HEK293 (cell line): ENCODE measurements at regions not wholly inside any gene's neighbourhood (a gene's known extent, or its start where the extent isn't known, plus 50 kb on each side); places are given as distances from the start of the nearest gene placed in this dataset.

Experiments
- CTCF ChIA-PET: fragments of 350-600 bp; formaldehyde crosslinking; extraction: SDS; loops from one replicate; lab custom pipeline; 2021; ENCODE audit warnings: antibody characterized with exemption; lab: Yijun Ruan, JAX
- POLR2A ChIA-PET: fragments of 300-600 bp; formaldehyde crosslinking; extraction: SDS; loops from one replicate; lab custom pipeline; 2020; ENCODE audit warnings: antibody characterized with exemption, inconsistent platforms; lab: Yijun Ruan, JAX
- H3K27ac ChIP-seq: fragments of 200-500 bp; sonication (Bioruptor generic); 2 replicates; pipeline ENCODE4 v1.5.1; 2014; ENCODE audit warnings: low read depth, low read length, control low read depth, inconsistent platforms; ENCODE audit errors: extremely low read depth
- H3K36me3 ChIP-seq, 2 experiments: fragments of 200-500 bp in 1 of 2; sonication (Bioruptor generic) in 1 of 2; 1 replicate in 1 of 2; 2 replicates in 1 of 2; pipeline ENCODE4 v1.5.1; 2014 to 2017; ENCODE audit warnings: inconsistent platforms in 2 of 2, low read length in 2 of 2; ENCODE audit not compliant: control insufficient read depth in 2 of 2, insufficient read depth in 1 of 2
- H3K4me1 ChIP-seq: fragments of 200-500 bp; sonication (Bioruptor generic); 2 replicates; pipeline ENCODE4 v1.5.1; 2014; ENCODE audit warnings: mild to moderate bottlenecking, low read length, inconsistent platforms; ENCODE audit not compliant: control insufficient read depth, insufficient read depth
- H3K4me3 ChIP-seq: 2 replicates; pipeline ENCODE4 v1.5.1; 2011; ENCODE audit warnings: low read depth, mild to moderate bottlenecking, control low read depth, low read length, moderate library complexity
- H3K9me3 ChIP-seq: fragments of 200-500 bp; sonication (Bioruptor generic); 2 replicates; pipeline ENCODE4 v1.5.1; 2014; ENCODE audit warnings: low read depth, low read length, inconsistent platforms; ENCODE audit not compliant: control insufficient read depth, insufficient read depth
- GLI4 ChIP-seq: fragments of 450-650 bp; formaldehyde crosslinking; IDR thresholded peaks from 2 replicates; pipeline ENCODE4 v1.5.1; 2016; ENCODE audit warnings: missing biosample characterization, missing genetic modification characterization
- KLF10 ChIP-seq: fragments of 450-650 bp; IDR thresholded peaks from 2 replicates; pipeline ENCODE4 v1.5.1; 2018; ENCODE audit warnings: missing biosample characterization, mild to moderate bottlenecking, missing genetic modification characterization
- KLF7 ChIP-seq: fragments of 450-650 bp; formaldehyde crosslinking; IDR thresholded peaks from 2 replicates; pipeline ENCODE4 v1.5.1; 2016; ENCODE audit warnings: missing biosample characterization, missing genetic modification characterization, borderline replicate concordance
- MEIS1 ChIP-seq: sonication (generic); formaldehyde crosslinking; IDR thresholded peaks from 2 replicates; pipeline ENCODE4 v1.8.1; 2022; ENCODE audit warnings: missing genetic modification reagents, mild to moderate bottlenecking, borderline replicate concordance
- REPIN1 ChIP-seq: fragments of 450-650 bp; formaldehyde crosslinking; IDR thresholded peaks from 2 replicates; pipeline ENCODE4 v1.5.1; 2017; ENCODE audit warnings: missing biosample characterization, missing genetic modification characterization, low read depth
- REST ChIP-seq: fragments of 450-650 bp; formaldehyde crosslinking; IDR thresholded peaks from 2 replicates; pipeline ENCODE4 v1.5.1; 2016; ENCODE audit warnings: missing biosample characterization, missing genetic modification characterization
- SP2 ChIP-seq: fragments of 450-650 bp; formaldehyde crosslinking; IDR thresholded peaks from 2 replicates; pipeline ENCODE4 v1.5.1; 2016; ENCODE audit warnings: missing biosample characterization, missing genetic modification characterization
- ZBTB26 ChIP-seq: fragments of 450-650 bp; formaldehyde crosslinking; optimal IDR thresholded peaks from 2 replicates; pipeline ENCODE3; 2016; ENCODE audit warnings: missing biosample characterization, mild to moderate bottlenecking, missing genetic modification characterization
- ZNF114 ChIP-seq: fragments of 450-650 bp; formaldehyde crosslinking; IDR thresholded peaks from 2 replicates; pipeline ENCODE4 v1.5.0; 2017; ENCODE audit warnings: missing biosample characterization, missing genetic modification characterization
- ZNF239 ChIP-seq: fragments of 450-650 bp; formaldehyde crosslinking; IDR thresholded peaks from 2 replicates; pipeline ENCODE4 v1.5.1; 2016; ENCODE audit warnings: missing biosample characterization, missing genetic modification characterization
- ZNF24 ChIP-seq: fragments of 450-650 bp; formaldehyde crosslinking; IDR thresholded peaks from 2 replicates; pipeline ENCODE4 v1.5.1; 2016; ENCODE audit warnings: missing biosample characterization, missing genetic modification characterization
- ZNF350 ChIP-seq: fragments of 450-650 bp; formaldehyde crosslinking; IDR thresholded peaks from 2 replicates; pipeline ENCODE4 v1.5.0; 2017; ENCODE audit warnings: missing biosample characterization, mild to moderate bottlenecking, missing genetic modification characterization
- ZNF362 ChIP-seq: fragments of 450-650 bp; formaldehyde crosslinking; IDR thresholded peaks from 2 replicates; pipeline ENCODE4 v1.5.1; 2016; ENCODE audit warnings: missing biosample characterization, missing genetic modification characterization
- ZNF433 ChIP-seq: fragments of 450-650 bp; formaldehyde crosslinking; IDR thresholded peaks from 2 replicates; pipeline ENCODE4 v1.5.1; 2016; ENCODE audit warnings: missing biosample characterization, missing genetic modification characterization, low read depth
- ZNF548 ChIP-seq: fragments of 450-650 bp; formaldehyde crosslinking; IDR thresholded peaks from 2 replicates; pipeline ENCODE4 v1.5.1; 2016; ENCODE audit warnings: missing biosample characterization, missing genetic modification characterization
- ZNF654 ChIP-seq: fragments of 450-650 bp; formaldehyde crosslinking; IDR thresholded peaks from 2 replicates; pipeline ENCODE4 v1.5.1; 2016; ENCODE audit warnings: low read depth, missing biosample characterization, missing genetic modification characterization
- ZNF660 ChIP-seq: fragments of 450-650 bp; IDR thresholded peaks from 2 replicates; pipeline ENCODE4 v1.5.1; 2018; ENCODE audit warnings: missing biosample characterization, mild to moderate bottlenecking, missing genetic modification characterization
- ZNF664 ChIP-seq: fragments of 450-650 bp; formaldehyde crosslinking; IDR thresholded peaks from 2 replicates; pipeline ENCODE4 v1.5.1; 2016; ENCODE audit warnings: missing biosample characterization, missing genetic modification characterization
- ZNF785 ChIP-seq: fragments of 450-650 bp; formaldehyde crosslinking; IDR thresholded peaks from 2 replicates; pipeline ENCODE4 v1.5.1; 2016; ENCODE audit warnings: missing biosample characterization, missing genetic modification characterization
- ZSCAN23 ChIP-seq: fragments of 450-650 bp; formaldehyde crosslinking; IDR thresholded peaks from 2 replicates; pipeline ENCODE4 v1.5.1; 2016; ENCODE audit warnings: missing biosample characterization, missing genetic modification characterization
- ZSCAN4 ChIP-seq: fragments of 450-650 bp; formaldehyde crosslinking; IDR thresholded peaks from 2 replicates; pipeline ENCODE4 v1.5.1; 2017; ENCODE audit warnings: missing biosample characterization, missing genetic modification characterization

- H3K4me1 ChIP-seq = no peaks in the 10 kb centered on the region
- H3K9me3 ChIP-seq = no peaks in the 10 kb centered on the region
- no peaks in the 10 kb centered on the region for H3K36me3 ChIP-seq
- H3K4me3 ChIP-seq = no peak overlapping the region
- TF ChIP-seq REPIN1 (tag by site-specific recombination) = no peak
- no peak for TF ChIP-seq ZNF350 (tag by site-specific recombination)
- no peak for TF ChIP-seq ZNF114
- TF ChIP-seq ZNF785 (tag by site-specific recombination) = no peak
- TF ChIP-seq ZNF548 = no peak
- TF ChIP-seq ZSCAN4 = no peak
- TF ChIP-seq ZNF654 (tag by site-specific recombination) = no peak
- TF ChIP-seq ZNF362 (tag by site-specific recombination) = no peak
- TF ChIP-seq SP2 (tag by site-specific recombination) = no peak
- TF ChIP-seq ZNF239 (tag by site-specific recombination) = no peak
- no peak for TF ChIP-seq MEIS1 (CRISPR knock-in tag)
- no peak for TF ChIP-seq REST (tag by site-specific recombination)
- TF ChIP-seq ZNF664 (tag by site-specific recombination) = no peak
- no peak for TF ChIP-seq KLF7 (tag by site-specific recombination)
- no peak overlapping the region for H3K27ac ChIP-seq
- CTCF ChIA-PET = interaction anchor here (0.9 kb wide), 1 partner anchor 10 kb away, joined by 3 read pairs; no protein-coding TSS in a partner anchor
- POLR2A ChIA-PET = no interaction called here
These were observed 239.0 kb downstream of the TMX3 start for GRCh38 chr18:68475883-68476282.

GRCh38 chr18:68472701-68473295 lies 242.1 kb downstream of the TMX3 start:
- H3K36me3 ChIP-seq = no peaks in the 10 kb centered on the region
- H3K27ac ChIP-seq = no peak overlapping the region
- H3K9me3 ChIP-seq = no peaks in the 10 kb centered on the region
- POLR2A ChIA-PET = no interaction called here
- TF ChIP-seq ZNF660 (tag by site-specific recombination) (no peak), ZSCAN23 (tag by site-specific recombination) (no peak), GLI4 (tag by site-specific recombination) (no peak), ZBTB26 (tag by site-specific recombination) (no peak), ZNF24 (tag by site-specific recombination) (no peak), ZNF433 (tag by site-specific recombination) (no peak), KLF10 (no peak), MEIS1 (CRISPR knock-in tag) (no peak)
- TF ChIP-seq, all 188 proteins: peak for 0
- CTCF ChIA-PET = no interaction called here
- Histone ChIP-seq H3K4me1 (no peaks in the 10 kb centered on the region), H3K4me3 (no peak overlapping the region)
